GM20431 (cell line): ENCODE measurements at regions not wholly inside any gene's neighbourhood (a gene's known extent, or its start where the extent isn't known, plus 50 kb on each side); places are given as distances from the start of the nearest gene placed in this dataset.
"Not testable (repeated sequence)": the region's sequence is repeated elsewhere in the genome, so short reads cannot be mapped to it uniquely, and the experiment has no call there.

Experiments used
- in situ Hi-C: fragments of 300-500 bp; cut with MseI, MboI; formaldehyde crosslinking; loops from one replicate; pipeline ENCODE4 v1.15.0; 2020; ENCODE audit warnings: low sequenced_read_pairs; ENCODE audit not compliant: unreplicated experiment

- in situ Hi-C loops: no loop called here
Measured at GRCh38 chr3:124636101-124636862, 94.0 kb upstream of the UMPS start.

- in situ Hi-C loops: no loop called here
Measured at GRCh38 chr3:124636863-124637296, 93.4 kb upstream of the UMPS start.

GRCh38 chr3:124639406-124640237 lies 90.6 kb upstream of the UMPS start:
- in situ Hi-C loops: no loop called here

- in situ Hi-C loops: no loop called here
Measured at GRCh38 chr3:124640635-124641306, 89.5 kb upstream of the UMPS start.

- in situ Hi-C loops: no loop called here
Measured at GRCh38 chr3:124643453-124643852, 86.8 kb upstream of the UMPS start.

- in situ Hi-C loops: not testable (repeated sequence)
Measured at GRCh38 chr3:124646186-124646585, 84.1 kb upstream of the UMPS start.

GRCh38 chr3:124648551-124648950 lies 81.7 kb upstream of the UMPS start:
- in situ Hi-C loops: no loop called here

GRCh38 chr3:124650798-124651197 lies 79.5 kb upstream of the UMPS start:
- in situ Hi-C loops: no loop called here

GRCh38 chr3:124651416-124651815 lies 78.8 kb upstream of the UMPS start:
- in situ Hi-C loops: not testable (repeated sequence)

- in situ Hi-C loops: no loop called here
Measured at GRCh38 chr3:124652009-124652408, 78.2 kb upstream of the UMPS start.

GRCh38 chr3:124653071-124653796 lies 77.0 kb upstream of the UMPS start:
- in situ Hi-C loops: no loop called here

GRCh38 chr3:124653797-124654469 lies 76.3 kb upstream of the UMPS start:
- in situ Hi-C loops: no loop called here

- in situ Hi-C loops: no loop called here
Measured at GRCh38 chr3:124654470-124654845, 75.8 kb upstream of the UMPS start.

GRCh38 chr3:124656531-124656930 lies 73.7 kb upstream of the UMPS start:
- in situ Hi-C loops: no loop called here

- in situ Hi-C loops: no loop called here
Measured at GRCh38 chr3:124657138-124657537, 73.1 kb upstream of the UMPS start.

GRCh38 chr3:124658270-124658669 lies 72.0 kb upstream of the UMPS start:
- in situ Hi-C loops: no loop called here

GRCh38 chr3:124659175-124659574 lies 71.1 kb upstream of the UMPS start:
- in situ Hi-C loops: no loop called here

- in situ Hi-C loops: no loop called here
Measured at GRCh38 chr3:124660599-124660998, 69.7 kb upstream of the UMPS start.

GRCh38 chr3:124663690-124664089 lies 66.6 kb upstream of the UMPS start:
- in situ Hi-C loops: no loop called here

- in situ Hi-C loops: no loop called here
Measured at GRCh38 chr3:124664804-124665203, 65.4 kb upstream of the UMPS start.
